LHCN-M2 (cell line): ENCODE measurements at regions not wholly inside any gene's neighbourhood (a gene's known extent, or its start where the extent isn't known, plus 50 kb on each side); places are given as distances from the start of the nearest gene placed in this dataset.
"Not testable (repeated sequence)": the region's sequence is repeated elsewhere in the genome, so short reads cannot be mapped to it uniquely, and the experiment has no call there.

Experiments used
- DNase-seq: peaks from one replicate; pipeline ENCODE4 v3.0.0-alpha.2; 2012; ENCODE audit warnings: low read depth

DNA sequence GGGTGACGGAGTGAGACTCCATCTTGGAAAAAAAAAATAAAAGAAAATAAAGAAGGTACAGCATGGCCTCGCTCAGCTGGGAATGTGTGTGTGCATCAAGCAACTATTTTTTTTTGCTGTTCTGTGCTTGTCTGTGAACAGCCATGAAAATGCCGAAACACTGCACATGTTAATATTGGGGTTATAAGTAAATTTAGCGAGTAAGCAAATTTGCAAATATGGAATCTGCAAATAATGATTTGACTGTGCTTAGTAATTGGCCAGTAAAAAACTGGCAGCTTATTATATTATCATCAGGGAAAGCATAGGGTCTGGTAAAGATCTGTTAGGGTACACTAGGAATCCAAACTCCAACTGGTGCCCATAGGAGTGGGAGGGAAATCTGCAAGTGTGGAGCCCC lies 278.1 kb upstream of the KLF4 start:
- no peak for DNase-seq

GRCh38 chr9:107763469-107763868 lies 273.9 kb upstream of the KLF4 start:
- not testable (repeated sequence) for DNase-seq

GRCh38 chr9:107761307-107761706 lies 271.7 kb upstream of the KLF4 start:
- DNase-seq = no peak

DNA sequence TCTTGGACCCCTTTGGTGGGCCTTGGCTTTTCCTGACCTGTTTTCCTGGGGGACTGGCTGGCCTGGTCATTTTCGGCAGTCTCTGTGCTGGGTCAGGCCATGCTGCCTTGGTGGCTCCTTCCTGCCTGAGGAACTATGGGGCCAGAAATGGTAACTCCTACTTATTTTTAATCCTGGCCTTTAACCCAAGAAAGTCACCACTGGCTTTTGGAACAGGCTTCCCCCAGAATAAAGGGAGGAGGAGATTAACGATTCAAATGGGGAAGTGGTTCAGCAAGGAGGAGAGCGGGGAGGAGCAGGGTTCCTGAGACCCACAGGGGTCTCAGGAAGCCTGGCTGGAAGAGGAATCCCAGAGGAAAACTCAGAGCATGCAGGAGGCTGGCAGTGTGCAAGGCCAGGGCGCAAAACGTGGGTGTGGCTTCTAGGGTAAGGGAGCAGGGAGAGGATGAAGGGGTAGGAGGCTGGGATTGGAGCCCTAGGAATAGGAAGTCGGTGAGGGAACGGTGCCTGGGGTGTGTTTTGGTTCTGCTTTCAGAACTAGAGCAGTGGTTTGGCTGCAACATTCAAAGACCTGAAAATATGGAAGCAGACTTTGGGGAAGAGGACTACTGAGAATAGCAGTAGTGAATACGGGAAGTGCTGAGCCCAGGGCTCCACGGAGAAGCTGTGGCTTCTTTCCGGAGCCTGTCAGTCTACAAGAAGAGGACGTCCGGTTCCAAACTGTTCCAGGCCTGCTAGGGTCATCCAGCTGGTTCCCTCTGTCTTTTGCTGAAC lies 271.1 kb upstream of the KLF4 start:
- no peak for DNase-seq

DNA sequence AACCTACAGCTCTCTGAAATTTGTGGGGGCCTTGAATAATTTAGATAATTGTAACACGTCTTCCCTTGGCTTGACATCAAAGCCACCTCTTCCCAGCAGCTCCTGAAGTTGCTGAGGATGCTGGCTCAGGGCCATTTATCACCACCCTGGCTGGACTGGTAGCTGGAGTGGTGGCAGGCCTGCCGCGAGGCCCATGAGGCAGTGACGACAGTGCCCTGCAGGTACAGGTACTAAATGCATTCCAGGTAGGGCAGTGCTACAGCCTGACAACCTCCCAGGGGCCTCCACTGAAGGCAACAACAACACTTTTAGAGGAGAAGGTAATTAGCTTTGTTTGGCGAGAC lies 270.2 kb upstream of the KLF4 start:
- DNase-seq = no peak

- no peak for DNase-seq
Measured at GRCh38 chr9:107759009-107759822, 269.6 kb upstream of the KLF4 start.

- no peak for DNase-seq
Measured at GRCh38 chr9:107756091-107756490, 266.5 kb upstream of the KLF4 start.

GRCh38 chr9:107755246-107755645 lies 265.7 kb upstream of the KLF4 start:
- peak; percentile 84 for DNase-seq

DNA sequence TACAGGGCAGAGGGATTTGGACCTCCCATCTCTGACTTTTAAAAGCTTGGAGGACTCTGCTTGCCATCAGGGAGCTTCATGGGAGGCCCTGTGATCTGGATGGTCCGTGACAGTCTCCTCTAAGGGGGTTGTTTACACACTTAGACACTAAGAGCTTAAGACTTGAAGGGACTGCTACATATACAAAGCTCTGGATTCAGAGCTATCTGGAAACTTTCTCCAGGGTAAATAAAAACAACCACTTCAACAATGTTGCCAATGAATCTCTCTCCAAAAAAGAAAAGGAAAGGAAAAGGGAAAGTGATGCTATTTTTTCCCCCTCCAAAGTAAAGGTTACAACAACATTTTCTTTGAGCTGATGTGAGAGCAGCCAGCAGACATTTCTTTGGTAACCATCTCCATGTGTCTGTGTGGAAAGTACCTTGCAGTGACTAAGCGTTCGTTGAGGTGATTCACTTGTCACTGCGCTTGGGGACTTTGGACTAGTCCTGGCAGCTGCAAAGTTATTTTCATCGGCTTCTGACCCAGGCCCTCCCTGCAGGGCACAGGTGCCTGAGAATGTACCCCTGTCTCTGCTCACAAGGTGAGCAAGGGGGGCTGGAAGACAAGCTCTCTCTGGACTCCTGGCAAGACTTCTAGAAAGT lies 262.1 kb upstream of the KLF4 start:
- peak; percentile 77 for DNase-seq

DNA sequence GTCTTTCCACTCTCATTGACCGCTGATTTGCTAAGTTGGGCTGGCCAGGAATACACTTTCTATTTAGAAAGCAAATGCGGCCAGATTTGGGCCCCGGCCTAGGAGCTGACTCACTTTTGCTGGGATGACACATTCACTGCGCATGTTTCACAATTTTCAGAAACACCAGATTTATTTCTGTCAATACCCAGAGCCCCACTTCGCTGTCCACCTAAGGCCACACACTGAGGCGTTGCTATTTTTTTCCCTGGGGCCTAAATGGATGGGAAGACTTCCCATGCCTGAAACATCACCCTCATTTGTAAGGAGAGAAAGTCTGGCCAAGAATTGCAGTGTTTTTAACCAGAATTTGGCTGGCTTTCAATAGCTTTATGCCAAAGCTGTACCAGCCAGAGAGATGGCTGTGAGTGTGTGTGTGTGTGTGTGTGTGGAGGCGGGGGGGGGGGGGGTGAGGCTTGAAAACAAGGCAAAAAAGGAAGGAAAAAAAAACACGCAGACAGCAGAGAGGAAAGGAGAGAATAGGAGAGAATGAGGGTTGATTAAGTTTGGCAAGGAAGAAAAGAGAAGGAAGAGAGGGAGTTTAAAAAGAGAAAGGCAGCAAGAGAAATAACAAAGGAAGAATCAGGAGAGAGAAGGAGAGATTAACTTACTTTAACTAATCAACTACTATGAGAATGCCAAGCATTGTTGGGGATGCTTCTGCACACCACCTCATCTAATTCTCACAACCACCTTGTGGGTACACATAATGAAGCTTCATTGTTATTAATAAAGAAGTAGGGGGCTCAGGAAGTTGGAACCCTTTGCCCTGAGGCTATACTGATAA lies 261.4 kb upstream of the KLF4 start:
- DNase-seq = peak; percentile 98

GRCh38 chr9:107749787-107750444 lies 260.3 kb upstream of the KLF4 start:
- peak; percentile 92 for DNase-seq

- no peak for DNase-seq
Measured at GRCh38 chr9:107744873-107745272, 255.3 kb upstream of the KLF4 start.

DNA sequence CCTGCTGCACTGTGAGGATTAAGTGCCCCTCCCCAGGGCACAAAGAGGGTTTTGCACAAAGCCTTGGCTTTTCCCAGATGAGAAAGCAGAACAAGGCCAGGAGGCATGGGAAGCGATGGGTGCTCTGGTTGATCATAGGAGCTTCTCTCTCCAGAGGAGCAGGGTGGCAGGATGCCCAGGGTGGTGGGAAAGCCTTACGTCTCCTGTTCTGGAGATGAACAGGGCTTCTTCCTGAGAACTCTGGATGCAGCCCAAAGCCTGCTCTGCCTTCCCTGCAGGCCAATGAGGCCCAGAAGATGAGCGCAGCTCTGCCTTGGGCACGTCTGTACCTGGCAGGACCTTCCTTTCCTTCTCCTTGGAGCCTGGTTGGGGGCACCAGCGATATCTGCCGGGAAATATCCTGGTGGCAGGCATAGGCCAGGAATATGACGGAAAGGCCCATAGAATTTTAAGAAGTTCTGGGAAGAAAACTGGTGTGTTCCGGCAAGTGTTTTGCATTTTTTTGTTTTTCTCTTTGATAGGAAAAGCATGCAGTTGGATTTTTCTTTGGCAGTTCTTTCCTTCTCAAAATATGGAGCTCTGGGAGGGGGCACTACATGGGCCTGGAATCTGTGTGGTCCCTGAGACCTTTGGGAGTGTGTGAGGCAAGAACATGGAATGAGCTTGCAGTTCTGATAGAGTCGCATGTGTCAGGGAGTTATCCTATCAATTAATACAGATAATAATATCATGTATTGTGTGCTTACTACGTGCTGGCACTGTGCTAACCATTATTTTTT lies 253.2 kb upstream of the KLF4 start:
- DNase-seq = no peak

DNA sequence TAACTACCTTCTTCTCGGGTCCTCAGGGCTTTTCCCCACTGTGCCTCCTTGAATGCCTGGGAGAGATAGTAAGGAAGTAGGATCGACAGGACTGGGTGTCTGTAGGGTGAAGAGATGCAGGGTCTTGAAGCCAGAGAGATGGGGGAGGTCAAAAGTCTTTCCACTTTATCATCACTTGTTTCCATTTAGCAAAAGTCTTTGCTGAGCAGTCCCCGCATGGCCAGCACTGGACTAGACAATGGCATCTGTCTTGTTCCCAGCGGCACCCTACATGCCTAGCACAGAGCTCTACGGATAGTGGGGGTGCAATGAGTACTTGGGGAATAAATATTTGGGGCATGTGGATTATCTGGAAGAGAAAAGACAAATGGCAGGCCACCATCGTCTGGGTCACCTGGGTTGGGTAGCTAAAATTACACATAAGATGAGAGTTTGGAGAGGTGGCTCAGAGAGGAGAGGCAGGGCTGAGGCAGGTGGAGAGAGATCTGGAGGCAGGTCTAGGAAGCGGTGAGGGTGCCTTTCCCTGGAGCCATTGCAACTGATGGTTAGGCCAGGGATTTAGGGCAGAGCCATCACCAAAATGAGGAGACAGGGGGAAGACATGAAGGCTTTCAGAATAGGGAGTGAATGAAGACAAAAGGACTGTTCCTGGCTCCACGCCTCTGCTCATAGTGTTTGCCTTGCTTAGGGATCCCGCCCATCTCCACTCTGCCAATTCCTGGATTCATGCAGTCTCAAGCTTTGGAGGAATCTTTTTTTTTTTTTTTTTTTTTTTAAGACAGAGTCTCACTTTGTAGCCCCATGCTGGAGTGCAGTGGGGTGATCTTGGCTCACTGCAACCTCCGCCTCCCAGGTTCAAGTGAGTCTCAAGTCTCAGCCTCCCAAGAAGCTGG lies 250.8 kb upstream of the KLF4 start:
- DNase-seq = no peak

- DNase-seq = no peak
Measured at GRCh38 chr9:107739601-107740082, 250.1 kb upstream of the KLF4 start.

DNA sequence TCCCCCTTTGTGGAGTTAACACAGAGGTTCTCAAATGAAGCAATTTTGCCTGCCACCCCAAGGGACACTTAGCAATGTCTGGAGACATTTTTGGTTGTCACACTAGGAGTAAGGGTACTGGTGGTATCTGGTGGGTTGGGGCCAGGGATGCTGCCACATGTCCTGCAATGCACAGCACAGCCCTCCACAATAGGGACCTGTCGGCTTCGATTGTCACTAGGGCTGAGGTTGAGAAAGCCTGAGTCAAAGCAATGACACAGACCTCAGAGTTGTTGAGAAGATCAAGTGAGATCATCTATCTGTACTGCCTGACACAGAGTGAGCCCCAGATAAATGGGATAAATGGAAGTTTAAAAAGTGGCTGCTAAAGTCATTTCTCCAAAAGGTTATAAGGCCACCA lies 249.2 kb upstream of the KLF4 start:
- DNase-seq = peak; percentile 55

DNA sequence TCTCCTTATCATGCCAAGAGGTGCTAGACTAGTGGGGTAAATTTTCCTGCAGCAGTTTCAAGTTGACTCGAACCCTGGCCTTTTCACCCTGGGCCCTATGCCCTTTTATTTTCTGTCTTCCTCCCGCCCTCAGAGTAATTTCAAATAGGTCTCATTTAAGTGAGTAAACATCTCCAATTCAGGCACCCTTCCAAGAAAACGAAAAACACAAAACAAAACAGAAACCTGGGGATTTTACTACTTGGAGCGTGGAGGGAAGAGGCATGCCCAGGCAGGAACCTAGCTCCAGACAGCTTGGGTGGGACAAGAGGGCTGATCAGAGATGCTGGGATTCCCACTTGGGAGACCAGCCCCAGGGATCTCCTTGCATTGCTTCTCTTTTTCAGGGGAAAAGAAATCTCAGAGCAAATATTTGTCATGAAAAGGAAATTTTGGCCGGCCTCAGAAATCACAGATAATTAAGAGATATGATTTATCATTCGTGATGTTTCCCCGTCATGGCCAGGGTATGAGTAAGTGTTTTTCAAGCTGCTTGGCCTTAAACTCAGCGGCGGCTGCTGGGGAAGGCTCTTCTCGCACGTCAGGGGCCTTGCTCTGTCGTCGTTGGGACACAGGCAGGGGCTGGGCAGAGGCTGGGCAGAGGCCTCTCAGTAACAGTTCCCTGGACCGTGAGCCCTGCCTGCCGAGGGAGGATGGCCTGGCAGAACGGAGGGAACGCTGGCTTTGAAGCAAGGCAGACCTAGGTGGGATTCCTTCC lies 248.6 kb upstream of the KLF4 start:
- DNase-seq = peak; percentile 90

DNA sequence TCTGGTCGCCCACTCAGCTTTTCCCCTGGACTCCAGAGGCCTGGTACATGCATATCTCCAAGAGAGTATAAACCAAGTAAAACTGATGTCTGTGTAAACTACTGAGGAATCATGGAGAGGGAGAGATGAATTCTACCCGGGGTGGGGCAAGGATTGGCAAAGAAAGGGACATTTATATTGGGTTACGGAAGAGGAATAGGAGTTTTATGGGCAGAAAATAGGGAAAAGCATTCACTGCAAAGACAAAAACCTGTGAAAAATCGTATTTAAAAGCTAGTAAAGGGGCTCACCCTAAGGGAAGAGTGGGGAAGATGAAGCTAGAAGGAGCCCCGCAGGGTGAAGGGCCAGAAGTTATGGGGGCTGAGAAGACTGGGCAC lies 248.0 kb upstream of the KLF4 start:
- no peak for DNase-seq
